WI38 (cell line): ENCODE measurements at regions not wholly inside any gene's neighbourhood (a gene's known extent, or its start where the extent isn't known, plus 50 kb on each side); places are given as distances from the start of the nearest gene placed in this dataset.

Source experiments
- H3K4me3 ChIP-seq: 2 replicates; pipeline ENCODE4 v1.5.1; 2011; ENCODE audit warnings: low read depth, mild to moderate bottlenecking, control low read depth, low read length
- TF ChIP-seq, protein P1 (sequence below): IDR thresholded peaks from 2 replicates; pipeline ENCODE4 v1.5.1; 2012; ENCODE audit warnings: low read depth, mild to moderate bottlenecking, control low read depth, low read length

DNA sequence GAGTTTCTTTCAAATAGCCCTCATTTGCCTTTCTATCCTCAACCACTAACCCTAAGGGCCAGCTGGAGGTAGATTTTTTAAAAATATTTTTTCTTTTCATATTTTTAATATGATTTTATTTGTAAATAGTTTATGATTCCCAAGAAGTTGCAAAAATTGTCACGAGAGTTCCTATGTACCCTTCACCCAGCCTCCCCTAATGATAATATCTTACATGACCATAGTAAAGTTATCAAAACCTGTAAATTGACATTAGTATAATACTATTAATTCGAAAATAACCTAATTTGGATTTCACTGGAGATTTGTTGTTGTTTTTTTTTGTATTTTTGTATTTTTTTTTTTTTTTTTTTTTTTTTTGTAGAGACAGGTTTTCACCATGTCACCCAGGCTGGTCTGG lies 495.5 kb downstream of the MIAT start:
- TF ChIP-seq, protein P1, sequence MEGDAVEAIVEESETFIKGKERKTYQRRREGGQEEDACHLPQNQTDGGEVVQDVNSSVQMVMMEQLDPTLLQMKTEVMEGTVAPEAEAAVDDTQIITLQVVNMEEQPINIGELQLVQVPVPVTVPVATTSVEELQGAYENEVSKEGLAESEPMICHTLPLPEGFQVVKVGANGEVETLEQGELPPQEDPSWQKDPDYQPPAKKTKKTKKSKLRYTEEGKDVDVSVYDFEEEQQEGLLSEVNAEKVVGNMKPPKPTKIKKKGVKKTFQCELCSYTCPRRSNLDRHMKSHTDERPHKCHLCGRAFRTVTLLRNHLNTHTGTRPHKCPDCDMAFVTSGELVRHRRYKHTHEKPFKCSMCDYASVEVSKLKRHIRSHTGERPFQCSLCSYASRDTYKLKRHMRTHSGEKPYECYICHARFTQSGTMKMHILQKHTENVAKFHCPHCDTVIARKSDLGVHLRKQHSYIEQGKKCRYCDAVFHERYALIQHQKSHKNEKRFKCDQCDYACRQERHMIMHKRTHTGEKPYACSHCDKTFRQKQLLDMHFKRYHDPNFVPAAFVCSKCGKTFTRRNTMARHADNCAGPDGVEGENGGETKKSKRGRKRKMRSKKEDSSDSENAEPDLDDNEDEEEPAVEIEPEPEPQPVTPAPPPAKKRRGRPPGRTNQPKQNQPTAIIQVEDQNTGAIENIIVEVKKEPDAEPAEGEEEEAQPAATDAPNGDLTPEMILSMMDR, result no peak
- no peak overlapping the region for H3K4me3 ChIP-seq

DNA sequence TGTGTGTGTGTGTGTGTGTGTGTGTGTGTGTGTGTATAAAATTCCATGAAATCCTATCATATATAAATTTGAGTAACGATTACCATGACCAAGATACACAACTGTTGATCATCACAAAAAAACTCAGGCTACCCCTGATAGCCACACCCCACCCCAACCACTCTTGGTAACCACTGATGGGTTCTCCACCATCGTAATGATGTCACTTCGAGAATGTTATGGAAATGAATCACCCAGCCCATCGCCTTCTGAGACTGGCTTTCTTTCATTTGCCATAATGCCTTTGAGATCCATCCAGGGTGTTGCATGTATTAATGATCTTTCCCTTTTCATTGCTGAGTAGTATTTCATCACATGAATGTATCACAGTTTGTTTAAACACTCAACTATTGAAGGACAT lies 496.0 kb downstream of the MIAT start:
- TF ChIP-seq, protein P1, result no peak
- no peak overlapping the region for H3K4me3 ChIP-seq

DNA sequence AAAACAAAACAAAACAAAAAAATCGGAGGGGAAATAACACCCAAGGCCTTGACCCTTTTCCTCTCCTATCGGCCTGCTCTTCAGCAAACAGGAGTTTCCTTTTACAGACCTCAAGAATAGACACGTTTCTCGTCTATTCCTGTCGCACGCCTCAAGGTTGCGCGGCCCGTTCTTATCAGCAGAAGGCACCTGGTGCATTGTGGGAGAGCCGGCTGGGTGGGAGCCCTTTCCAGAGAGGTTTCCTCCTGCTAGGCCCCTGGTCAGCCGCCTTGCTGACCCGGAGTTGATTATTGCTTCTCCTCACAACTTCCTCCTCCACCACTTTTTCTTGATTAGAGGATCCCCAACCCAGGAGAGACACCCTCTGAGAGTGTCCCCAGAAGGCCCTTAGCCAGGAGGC lies 497.3 kb downstream of the MIAT start:
- TF ChIP-seq, protein P1, result no peak
- no peak overlapping the region for H3K4me3 ChIP-seq

DNA sequence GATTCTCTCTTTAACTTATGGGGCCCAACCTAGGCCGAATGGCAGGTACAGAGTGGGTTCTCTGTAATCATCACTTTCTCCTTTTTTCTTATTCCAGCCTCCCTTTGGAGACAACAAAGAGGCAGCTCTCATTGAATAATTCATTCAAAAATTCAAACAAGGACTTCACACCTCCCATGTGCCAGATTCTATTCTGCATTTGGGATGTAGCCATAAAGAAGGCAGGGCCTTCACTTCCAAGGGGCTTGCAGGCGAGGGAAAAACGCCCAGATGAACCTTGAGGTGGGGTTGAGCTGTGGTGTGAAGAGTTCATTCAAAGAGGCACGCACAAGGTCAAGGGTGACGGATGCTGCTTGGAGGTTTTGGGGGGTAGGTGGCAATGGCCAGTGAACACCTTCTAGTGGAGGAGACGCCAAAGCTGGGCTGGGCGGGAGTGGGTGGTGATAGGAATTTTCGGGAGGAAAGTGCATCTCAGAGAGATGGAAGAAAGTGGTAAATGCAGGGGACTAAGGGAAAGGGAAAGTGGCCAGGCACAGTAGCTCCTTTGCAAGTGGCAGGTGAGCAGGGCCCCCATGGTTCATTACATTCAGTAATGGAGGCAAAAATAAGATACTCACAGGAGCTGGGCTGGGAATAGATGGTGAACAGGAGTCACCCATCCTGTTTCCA lies 499.6 kb downstream of the MIAT start:
- TF ChIP-seq, protein P1, result no peak
- H3K4me3 ChIP-seq, result no peak overlapping the region

DNA sequence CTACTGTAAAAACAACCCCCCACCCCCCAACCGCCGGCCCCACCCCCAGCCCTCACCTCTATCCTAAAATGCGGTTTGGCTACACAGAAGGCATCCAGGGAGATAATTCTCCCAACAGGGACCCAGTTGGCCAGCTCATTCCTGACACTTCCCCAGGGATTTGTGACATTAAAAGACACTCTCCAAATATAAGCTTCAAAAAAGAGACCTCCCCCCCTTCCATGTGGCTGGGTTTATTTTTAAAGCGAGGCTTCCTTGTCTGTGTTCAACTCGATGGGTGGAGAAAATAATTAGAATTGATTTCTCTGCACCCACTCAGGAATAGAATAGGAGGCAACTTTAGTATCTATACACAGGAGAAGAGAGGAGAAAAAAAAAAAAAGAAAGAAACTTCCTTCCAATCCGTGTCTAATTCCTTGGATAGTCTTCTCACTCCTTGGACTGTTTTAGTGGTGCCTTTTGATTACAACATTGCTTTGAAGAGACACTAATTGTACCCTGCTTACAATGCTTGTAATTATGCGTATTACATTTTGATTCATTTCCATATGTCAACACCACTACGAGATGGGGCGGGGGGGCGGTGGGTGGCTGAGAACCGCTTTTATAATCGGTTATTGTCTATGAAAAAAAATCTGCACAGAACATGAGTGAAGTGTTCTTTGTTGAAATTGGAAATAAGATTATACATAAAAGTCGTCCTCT lies 500.4 kb downstream of the MIAT start:
- H3K4me3 ChIP-seq, result no peak overlapping the region

DNA sequence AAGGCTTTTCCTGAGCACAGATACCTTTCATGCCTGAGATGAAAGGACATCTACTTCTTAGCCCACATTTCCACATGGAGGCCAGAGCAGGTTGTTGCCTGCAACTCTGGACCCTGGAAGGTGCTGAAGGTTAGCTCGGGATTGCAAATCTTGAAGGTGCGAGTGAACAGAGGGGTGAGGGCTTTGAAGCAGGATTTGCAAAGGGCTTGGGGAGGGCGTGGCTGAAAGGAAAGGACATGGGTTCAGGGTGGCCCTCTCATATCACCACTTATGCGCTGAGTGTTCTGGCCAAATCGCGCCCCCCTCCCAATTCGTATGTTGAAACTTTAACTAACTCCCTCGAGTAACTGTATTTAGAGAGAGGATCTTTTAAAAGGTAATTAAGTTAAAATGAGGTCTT lies 501.6 kb downstream of the MIAT start:
- no peak overlapping the region for H3K4me3 ChIP-seq
- TF ChIP-seq, protein P1, result no peak

More for the DNA sequence above, 500.4 kb downstream of the MIAT start:
- TF ChIP-seq, protein P1, result no peak

DNA sequence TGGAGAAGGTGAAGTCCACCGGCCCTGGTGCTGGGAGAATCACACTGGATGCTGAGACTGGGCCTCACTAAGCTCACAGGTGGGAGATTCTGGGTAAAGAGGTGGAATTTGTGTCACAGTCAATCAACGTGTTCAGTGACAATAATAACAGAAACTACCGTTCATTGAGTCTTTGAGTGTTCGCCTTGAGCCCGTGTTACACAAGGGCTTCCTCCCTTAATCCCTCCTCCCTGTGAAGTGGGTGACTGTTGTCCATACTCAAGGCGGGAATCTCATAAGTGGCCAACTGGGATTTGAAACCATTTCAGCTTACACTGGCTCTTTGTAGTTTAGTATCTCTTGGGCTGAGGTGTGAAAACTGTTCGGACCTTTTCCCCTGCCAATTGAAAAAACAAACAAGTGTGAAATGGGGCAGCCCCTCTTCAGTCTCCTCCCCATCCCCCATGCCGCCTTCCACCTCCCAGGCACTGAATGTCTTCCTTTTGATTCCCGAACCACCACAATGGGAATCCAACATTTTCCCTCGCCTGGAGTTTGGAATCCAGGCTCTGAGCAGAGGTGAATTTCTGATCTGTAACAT lies 502.4 kb downstream of the MIAT start:
- no peak overlapping the region for H3K4me3 ChIP-seq
- TF ChIP-seq, protein P1, result no peak
